Hematopoietic multipotent progenitor cell treated with erythropoietin and hydrocortisone succinate and interleukin-3 and kit ligand, for 4 days (in vitro differentiated cells): ENCODE measurements at regions not wholly inside any gene's neighbourhood (a gene's known extent, or its start where the extent isn't known, plus 50 kb on each side); places are given as distances from the start of the nearest gene placed in this dataset.

ENCODE experiments used
- DNase-seq: peaks from one replicate; pipeline ENCODE4 v3.0.0-alpha.2; 2015

GRCh38 chr10:6763423-6763822 is 183.3 kb upstream of the PRKCQ start:
- no peak for DNase-seq

GRCh38 chr10:6763001-6763400 is 182.9 kb upstream of the PRKCQ start:
- no peak for DNase-seq

GRCh38 chr10:6759961-6760360 is 179.9 kb upstream of the PRKCQ start:
- no peak for DNase-seq

- no peak for DNase-seq
Observed at GRCh38 chr10:6757158-6757557, 177.1 kb upstream of the PRKCQ start.

GRCh38 chr10:6756716-6757115 is 176.6 kb upstream of the PRKCQ start:
- DNase-seq, result no peak

- DNase-seq, result no peak
Observed at GRCh38 chr10:6755781-6756460, 175.8 kb upstream of the PRKCQ start.

- no peak for DNase-seq
Observed at GRCh38 chr10:6753644-6754043, 173.6 kb upstream of the PRKCQ start.

- no peak for DNase-seq
Observed at GRCh38 chr10:6751363-6751762, 171.3 kb upstream of the PRKCQ start.

GRCh38 chr10:6748981-6749635 is 169.0 kb upstream of the PRKCQ start:
- DNase-seq, result no peak

GRCh38 chr10:6748029-6748428 is 168.0 kb upstream of the PRKCQ start:
- no peak for DNase-seq

GRCh38 chr10:6746782-6747181 is 166.7 kb upstream of the PRKCQ start:
- DNase-seq, result no peak

GRCh38 chr10:6743291-6743849 is 163.3 kb upstream of the PRKCQ start:
- peak; percentile 27 for DNase-seq

GRCh38 chr10:6741541-6741941 is 161.5 kb upstream of the PRKCQ start:
- DNase-seq, result peak; percentile 49

GRCh38 chr10:6739530-6740174 is 159.6 kb upstream of the PRKCQ start:
- DNase-seq, result no peak

- DNase-seq, result peak; percentile 5
Observed at GRCh38 chr10:6738112-6738768, 158.2 kb upstream of the PRKCQ start.

GRCh38 chr10:6737758-6738111 is 157.7 kb upstream of the PRKCQ start:
- no peak for DNase-seq

- no peak for DNase-seq
Observed at GRCh38 chr10:6737080-6737641, 157.1 kb upstream of the PRKCQ start.

- no peak for DNase-seq
Observed at GRCh38 chr10:6734286-6734685, 154.2 kb upstream of the PRKCQ start.

GRCh38 chr10:6729861-6730344 is 149.8 kb upstream of the PRKCQ start:
- DNase-seq, result no peak

GRCh38 chr10:6729071-6729774 is 149.1 kb upstream of the PRKCQ start:
- DNase-seq, result no peak

- no peak for DNase-seq
Observed at GRCh38 chr10:6726924-6727323, 146.8 kb upstream of the PRKCQ start.

GRCh38 chr10:6722616-6723004 is 142.5 kb upstream of the PRKCQ start:
- DNase-seq, result peak; percentile 13
